ENCODE measurements at regions not wholly inside any gene's neighbourhood (a gene's known extent, or its start where the extent isn't known, plus 50 kb on each side); places are given as distances from the start of the nearest gene placed in this dataset.

GRCh38 chr4:15374656-15375055 lies 53.2 kb upstream of the C1QTNF7 start:
- no peak for DNase-seq (ENCODE audit: low read depth)

- DNase-seq (ENCODE audit: low read depth), result no peak
These were observed 52.2 kb upstream of the C1QTNF7 start for GRCh38 chr4:15375667-15376066.

- DNase-seq (ENCODE audit: low read depth), result no peak
These were observed 51.7 kb upstream of the C1QTNF7 start for GRCh38 chr4:15376145-15376544.

GRCh38 chr4:15376594-15376993 lies 51.2 kb upstream of the C1QTNF7 start:
- no peak for DNase-seq (ENCODE audit: low read depth)

All from T-helper 22 cell (primary cell).